Activated T-cell treated with anti-CD3 and anti-CD28 coated beads, Interleukin-2, amount 50 U/mL, for 72 hours (primary cell): ENCODE measurements at regions not wholly inside any gene's neighbourhood (a gene's known extent, or its start where the extent isn't known, plus 50 kb on each side); places are given as distances from the start of the nearest gene placed in this dataset.

Experiments
- ATAC-seq, 2 donors: fragments of 150-1000 bp; cut with Tn5 transposase; replicated peaks in 1 of 2; 2 replicates each; pipeline ENCODE4 v1.10.0; 2021; ENCODE audit warnings: moderate library complexity in 2 of 2, mild to moderate bottlenecking in 1 of 2
- DNase-seq, 2 donors: peaks; one replicate each; pipeline ENCODE4 v3.0.0; 2021 to 2022; ENCODE audit warnings: mixed read lengths in 1 of 2
- H3K27ac Mint-ChIP-seq: one replicate; pipeline ENCODE4 v1.8.0; 2022; ENCODE audit warnings: mild to moderate bottlenecking, moderate library complexity, mixed read lengths
- H3K27me3 Mint-ChIP-seq: one replicate; pipeline ENCODE4 v1.8.0; 2022; ENCODE audit warnings: low read depth, mixed read lengths
- H3K36me3 Mint-ChIP-seq, 2 donors: one replicate each; pipeline ENCODE4 v1.8.0; 2022; ENCODE audit warnings: mixed read lengths in 2 of 2, mild to moderate bottlenecking in 1 of 2; ENCODE audit not compliant: insufficient read depth in 2 of 2
- H3K4me1 Mint-ChIP-seq: one replicate; pipeline ENCODE4 v1.8.0; 2022; ENCODE audit warnings: low read depth, mixed read lengths
- H3K4me3 Mint-ChIP-seq, 2 donors: one replicate each; pipeline ENCODE4 v1.8.0; 2022; ENCODE audit warnings: mild to moderate bottlenecking in 2 of 2, mixed read lengths in 2 of 2, moderate library complexity in 2 of 2
- H3K9me3 Mint-ChIP-seq, 2 donors: one replicate each; pipeline ENCODE4 v1.8.0; 2022; ENCODE audit warnings: mixed read lengths in 2 of 2

DNA sequence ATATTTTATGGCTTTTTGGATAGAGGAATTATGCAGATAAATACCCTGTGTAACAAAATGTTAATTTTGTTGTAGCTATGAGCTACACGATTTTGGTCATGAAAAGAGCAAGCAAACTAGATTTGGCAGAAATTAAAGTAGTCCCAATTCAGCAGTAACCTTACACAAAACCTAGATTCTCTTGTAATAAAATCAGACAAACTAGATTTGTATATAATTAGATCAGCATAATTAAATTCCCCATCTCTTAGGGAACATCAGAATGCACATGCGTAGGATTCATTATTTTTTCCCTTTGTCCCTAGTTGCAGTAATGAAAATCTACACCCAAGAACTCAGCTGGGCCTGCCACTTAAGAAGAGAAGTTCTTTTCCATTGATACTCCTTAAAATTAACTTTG lies 1879.2 kb upstream of the CDH9 start:
- H3K4me1 Mint-ChIP-seq = no peaks in the 10 kb centered on the region
- H3K9me3 Mint-ChIP-seq = peaks cover 8% of the 10 kb centered on the region in 2 donors
- peaks cover 0 to 3% of the 10 kb centered on the region in 2 donors for H3K36me3 Mint-ChIP-seq
- DNase-seq (no peak), ATAC-seq (no peak)
- no peak overlapping the region for H3K4me3 Mint-ChIP-seq
- no peaks in the 10 kb centered on the region for H3K27me3 Mint-ChIP-seq
- H3K27ac Mint-ChIP-seq = no peak overlapping the region

DNA sequence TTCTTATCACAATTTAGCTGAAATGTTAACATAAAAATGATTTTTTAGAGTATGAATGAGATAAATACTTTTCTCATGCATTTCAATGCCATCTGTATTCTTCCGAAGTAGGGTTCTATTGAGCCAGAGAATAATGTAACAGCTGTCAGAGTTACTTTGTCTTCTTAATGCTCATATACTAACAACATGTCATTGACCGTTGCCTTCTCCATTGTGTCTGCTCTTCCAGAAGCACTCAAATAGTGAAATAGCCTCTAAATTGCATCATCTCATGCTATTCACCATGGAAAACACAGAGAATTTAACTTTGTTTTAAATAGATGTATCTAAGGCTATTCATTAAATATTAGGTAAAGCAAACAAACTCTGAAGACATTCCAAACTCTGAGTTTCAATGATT lies 1875.9 kb upstream of the CDH9 start:
- no peaks in the 10 kb centered on the region for H3K4me1 Mint-ChIP-seq

DNA sequence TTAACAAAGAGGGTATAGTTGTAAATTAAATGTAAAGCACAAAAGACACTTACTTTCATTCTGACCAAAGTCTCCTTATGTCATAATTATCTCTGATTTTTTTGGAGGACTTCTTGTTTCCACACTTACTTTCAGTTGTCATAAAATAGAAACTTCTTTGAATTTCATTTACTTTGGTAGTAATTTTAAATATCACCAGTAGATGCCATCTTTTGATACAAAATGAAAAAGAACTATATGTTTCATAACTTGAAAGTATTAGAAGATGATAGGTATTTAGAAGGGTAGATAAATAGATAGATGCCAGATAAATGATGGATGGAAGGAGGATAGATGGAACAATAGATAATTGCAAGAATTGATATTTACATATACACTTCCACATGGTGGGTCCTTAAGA lies 1865.3 kb upstream of the CDH9 start:
- H3K36me3 Mint-ChIP-seq = no peaks in the 10 kb centered on the region
- no peak overlapping the region for H3K4me3 Mint-ChIP-seq
- ATAC-seq (no peak), DNase-seq (no peak)
- no peak overlapping the region for H3K27ac Mint-ChIP-seq
- peaks cover 3 to 4% of the 10 kb centered on the region in 2 donors for H3K9me3 Mint-ChIP-seq
- H3K27me3 Mint-ChIP-seq = no peaks in the 10 kb centered on the region
- no peaks in the 10 kb centered on the region for H3K4me1 Mint-ChIP-seq

More for the DNA sequence above, 1875.9 kb upstream of the CDH9 start:
- ATAC-seq = no peak
- H3K4me3 Mint-ChIP-seq = no peak overlapping the region
- no peak for DNase-seq
- peaks cover 8 to 12% of the 10 kb centered on the region in 2 donors for H3K9me3 Mint-ChIP-seq
- no peaks in the 10 kb centered on the region for H3K27me3 Mint-ChIP-seq
- H3K36me3 Mint-ChIP-seq = peaks cover 1% of the 10 kb centered on the region in 2 donors
- no peak overlapping the region for H3K27ac Mint-ChIP-seq

DNA sequence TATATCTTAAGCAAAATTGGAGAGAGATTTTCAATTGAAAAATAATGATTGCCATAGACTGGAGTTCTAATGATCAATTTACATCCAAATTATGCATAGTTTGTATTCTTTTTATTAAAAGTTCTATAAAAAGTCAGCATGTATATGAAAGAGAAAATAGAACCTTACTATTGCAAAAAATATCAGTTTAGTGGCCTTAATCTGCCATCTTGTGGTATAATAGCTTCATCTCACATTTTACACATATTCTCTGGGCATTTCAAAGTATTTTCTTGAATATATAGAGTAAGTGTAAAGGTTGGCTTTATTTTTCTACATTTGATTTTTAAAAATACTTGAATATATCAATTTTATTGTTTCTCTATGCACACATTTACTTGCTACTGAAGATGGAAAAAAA lies 1858.6 kb upstream of the CDH9 start:
- H3K27me3 Mint-ChIP-seq = no peaks in the 10 kb centered on the region
- H3K27ac Mint-ChIP-seq = no peak overlapping the region
- H3K4me1 Mint-ChIP-seq = no peaks in the 10 kb centered on the region
- no peak for DNase-seq
- no peak overlapping the region for H3K4me3 Mint-ChIP-seq
- no peak for ATAC-seq
- H3K9me3 Mint-ChIP-seq = peaks cover 6 to 7% of the 10 kb centered on the region in 2 donors
- H3K36me3 Mint-ChIP-seq = no peaks in the 10 kb centered on the region

DNA sequence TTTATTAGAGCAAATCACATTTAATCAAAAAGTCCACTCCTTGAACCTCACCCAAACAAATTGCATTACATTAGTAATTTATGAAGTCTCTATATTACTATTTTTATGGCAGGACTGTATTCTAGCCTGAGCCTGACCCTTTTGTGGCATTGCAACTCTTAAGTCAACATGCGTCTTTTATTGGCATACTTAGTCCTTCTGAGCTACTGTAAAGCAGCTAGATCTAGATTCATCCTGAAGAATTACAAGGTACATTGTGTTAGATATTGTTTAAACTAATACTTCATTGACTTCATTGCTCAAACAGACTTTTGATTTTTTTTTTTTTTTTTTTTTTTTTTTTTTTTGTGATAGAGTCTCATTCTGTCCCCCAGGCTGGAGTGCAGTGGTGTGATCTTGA lies 1842.5 kb upstream of the CDH9 start:
- ATAC-seq (no peak), DNase-seq (no peak)
- Mint-ChIP-seq H3K36me3 (peaks cover 2 to 4% of the 10 kb centered on the region in 2 donors), H3K4me3 (no peak overlapping the region), H3K4me1 (no peaks in the 10 kb centered on the region), H3K27me3 (no peaks in the 10 kb centered on the region), H3K9me3 (peaks cover 9 to 12% of the 10 kb centered on the region in 2 donors), H3K27ac (no peak overlapping the region)

DNA sequence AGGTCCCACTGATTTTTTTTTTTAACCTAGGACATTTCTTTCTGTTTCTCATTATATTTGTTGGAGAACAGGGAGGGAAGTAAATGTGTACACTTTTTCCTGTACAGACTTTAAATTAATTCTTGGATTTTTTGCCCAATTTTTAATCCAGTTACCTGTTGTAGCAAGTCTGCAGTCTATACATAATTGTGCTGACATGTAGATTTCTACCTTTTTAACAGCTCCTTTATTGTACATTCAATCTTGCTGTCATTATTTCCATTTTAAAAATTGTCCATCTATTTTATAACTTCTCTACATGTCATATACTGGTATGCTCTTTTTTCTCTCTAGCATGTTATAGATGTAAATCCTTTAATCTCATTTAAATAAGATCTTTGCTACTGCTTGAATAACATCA lies 1838.7 kb upstream of the CDH9 start:
- Mint-ChIP-seq H3K27me3 (no peaks in the 10 kb centered on the region), H3K27ac (no peak overlapping the region), H3K4me3 (no peak overlapping the region), H3K36me3 (peaks cover 2 to 3% of the 10 kb centered on the region in 2 donors), H3K4me1 (no peaks in the 10 kb centered on the region), H3K9me3 (peaks cover 8% of the 10 kb centered on the region in 2 donors)
- ATAC-seq (no peak), DNase-seq (no peak)

DNA sequence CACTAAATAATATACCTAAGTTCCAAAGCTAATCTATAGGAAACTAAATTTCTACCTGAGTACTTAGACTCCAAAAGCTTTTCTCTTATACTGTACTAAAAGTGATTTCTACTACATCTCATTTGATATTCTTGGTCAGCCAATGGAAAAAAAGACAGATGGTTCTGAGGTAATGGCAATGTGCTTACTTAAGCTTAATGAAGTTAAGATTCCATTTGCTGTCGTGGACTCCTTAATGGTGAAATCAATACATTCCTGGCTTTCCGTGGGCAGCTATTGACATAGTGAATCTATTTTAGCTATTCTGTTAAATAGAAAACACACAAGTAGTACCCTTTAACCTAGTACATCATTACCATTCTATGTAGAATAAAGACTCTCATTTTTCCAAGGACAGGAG lies 1825.6 kb upstream of the CDH9 start:
- H3K9me3 Mint-ChIP-seq = peaks cover 6 to 9% of the 10 kb centered on the region in 2 donors
- no peak for ATAC-seq
- no peaks in the 10 kb centered on the region for H3K36me3 Mint-ChIP-seq
- H3K4me3 Mint-ChIP-seq = no peak overlapping the region
- H3K4me1 Mint-ChIP-seq = no peaks in the 10 kb centered on the region
- DNase-seq = no peak
- H3K27me3 Mint-ChIP-seq = no peaks in the 10 kb centered on the region
- no peak overlapping the region for H3K27ac Mint-ChIP-seq

DNA sequence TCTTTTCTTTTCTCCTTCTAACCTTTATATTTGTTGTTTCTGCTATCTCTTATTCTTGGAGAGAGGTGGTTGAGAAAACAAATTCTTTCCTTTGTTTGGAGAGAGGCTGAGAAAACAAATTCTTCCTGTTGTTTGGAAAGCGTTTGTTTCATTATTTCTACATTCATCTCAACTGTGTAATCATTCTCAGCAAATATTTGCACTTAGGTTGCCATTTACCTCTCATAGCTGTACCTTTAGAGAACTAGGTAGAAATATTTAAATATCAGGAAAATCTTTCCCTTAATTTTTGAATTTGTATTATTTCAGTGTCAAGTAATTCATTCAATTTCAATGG lies 1824.4 kb upstream of the CDH9 start:
- H3K4me3 Mint-ChIP-seq = no peak overlapping the region
- no peaks in the 10 kb centered on the region for H3K4me1 Mint-ChIP-seq
- peaks cover 6 to 9% of the 10 kb centered on the region in 2 donors for H3K9me3 Mint-ChIP-seq

DNA sequence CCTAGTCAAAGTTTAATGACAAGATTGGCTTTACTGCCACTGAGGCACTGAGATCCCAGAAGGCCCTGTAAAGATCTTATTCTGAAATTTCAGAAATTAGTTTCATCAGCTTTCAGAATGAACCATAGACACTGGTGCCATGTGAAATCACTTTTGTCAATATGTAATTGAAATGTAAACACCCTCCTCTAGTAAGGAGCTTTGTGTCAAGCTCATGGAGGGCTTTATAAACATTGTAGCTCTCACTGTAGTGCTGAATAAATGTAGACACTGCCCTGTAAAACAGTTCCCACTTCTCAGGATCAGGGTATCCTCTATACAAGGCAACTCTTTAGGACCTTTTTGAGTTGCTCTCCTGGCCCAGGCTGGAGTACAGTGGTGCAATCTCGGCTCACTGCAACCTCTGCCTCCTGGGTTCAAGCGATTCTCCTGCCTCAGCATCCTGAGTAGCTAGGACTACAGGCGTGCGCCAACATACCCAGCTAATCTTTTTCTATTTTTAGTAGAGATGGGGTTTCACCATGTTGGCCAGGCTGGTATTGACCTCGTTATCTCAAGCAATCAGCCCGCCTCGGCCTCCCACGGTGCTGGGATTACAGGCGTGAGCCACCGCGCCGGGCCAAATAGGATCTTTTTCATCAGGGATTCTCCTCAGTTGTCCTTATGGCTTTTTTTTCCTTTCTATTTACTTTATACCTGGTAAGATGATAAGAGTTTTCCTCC lies 1823.9 kb upstream of the CDH9 start:
- no peak overlapping the region for H3K4me3 Mint-ChIP-seq
- DNase-seq (no peak), ATAC-seq (no peak)
- no peaks in the 10 kb centered on the region for H3K4me1 Mint-ChIP-seq
- peaks cover 3 to 5% of the 10 kb centered on the region in 2 donors for H3K9me3 Mint-ChIP-seq
- no peak overlapping the region for H3K27ac Mint-ChIP-seq
- no peaks in the 10 kb centered on the region for H3K36me3 Mint-ChIP-seq
- no peaks in the 10 kb centered on the region for H3K27me3 Mint-ChIP-seq

More for the DNA sequence above, 1824.4 kb upstream of the CDH9 start:
- Mint-ChIP-seq H3K27ac (no peak overlapping the region), H3K27me3 (no peaks in the 10 kb centered on the region), H3K36me3 (no peaks in the 10 kb centered on the region)
- ATAC-seq (no peak), DNase-seq (no peak)

DNA sequence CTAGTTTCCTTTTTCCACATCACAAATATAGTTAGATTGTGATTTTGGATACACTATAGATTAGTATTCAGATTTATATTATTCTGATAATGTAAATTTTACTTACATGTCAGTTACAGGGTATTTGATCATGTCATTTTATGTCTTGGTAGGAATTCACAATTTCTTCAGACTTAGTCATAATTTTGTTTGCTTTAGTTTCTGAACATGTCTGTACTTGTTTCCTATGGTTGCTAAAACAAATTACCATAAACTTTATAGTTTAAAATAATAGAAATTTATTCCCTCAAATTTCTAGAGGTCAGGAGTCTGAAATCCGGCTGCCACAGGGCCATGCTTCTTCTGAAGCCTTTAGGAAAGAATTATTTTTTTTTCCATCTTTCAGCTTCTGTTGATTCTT lies 1817.2 kb upstream of the CDH9 start:
- Mint-ChIP-seq H3K9me3 (peaks cover 4 to 17% of the 10 kb centered on the region in 2 donors), H3K27me3 (no peaks in the 10 kb centered on the region), H3K4me1 (no peaks in the 10 kb centered on the region), H3K36me3 (no peaks in the 10 kb centered on the region), H3K4me3 (no peak overlapping the region), H3K27ac (no peak overlapping the region)
- ATAC-seq (no peak), DNase-seq (no peak)

DNA sequence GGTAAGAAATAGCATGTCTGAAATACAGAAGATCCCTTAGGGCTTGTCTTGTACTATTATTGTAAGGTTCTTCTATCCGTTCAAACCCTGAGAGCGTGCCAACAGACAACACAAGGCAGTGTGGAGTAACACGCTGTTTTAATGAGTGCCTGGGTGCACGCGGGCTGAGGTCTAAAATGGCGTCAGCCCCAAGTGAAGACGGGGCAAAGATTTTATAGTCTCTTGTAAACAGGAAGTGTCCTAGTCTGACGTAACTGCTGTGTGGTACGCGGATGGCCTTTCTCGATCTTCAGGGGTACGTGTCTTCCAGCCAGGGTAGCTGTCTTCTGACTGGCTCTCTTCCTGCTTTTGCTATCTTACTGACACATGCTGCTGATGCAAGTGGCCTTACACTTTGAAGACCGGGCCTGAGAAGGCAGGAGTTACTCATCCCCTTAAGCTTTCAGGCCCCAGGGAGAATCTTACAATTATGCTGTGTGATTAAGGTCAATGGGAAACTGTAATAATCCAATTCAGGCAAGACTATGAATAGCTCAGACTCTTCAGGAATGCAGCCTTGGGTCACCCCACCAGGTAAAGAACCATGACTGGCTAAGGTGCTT lies 1812.0 kb upstream of the CDH9 start:
- Mint-ChIP-seq H3K4me3 (no peak overlapping the region), H3K4me1 (no peaks in the 10 kb centered on the region), H3K27me3 (no peaks in the 10 kb centered on the region), H3K9me3 (peaks cover 5 to 15% of the 10 kb centered on the region in 2 donors), H3K27ac (no peak overlapping the region), H3K36me3 (no peaks in the 10 kb centered on the region)
- DNase-seq (no peak), ATAC-seq (no peak)

DNA sequence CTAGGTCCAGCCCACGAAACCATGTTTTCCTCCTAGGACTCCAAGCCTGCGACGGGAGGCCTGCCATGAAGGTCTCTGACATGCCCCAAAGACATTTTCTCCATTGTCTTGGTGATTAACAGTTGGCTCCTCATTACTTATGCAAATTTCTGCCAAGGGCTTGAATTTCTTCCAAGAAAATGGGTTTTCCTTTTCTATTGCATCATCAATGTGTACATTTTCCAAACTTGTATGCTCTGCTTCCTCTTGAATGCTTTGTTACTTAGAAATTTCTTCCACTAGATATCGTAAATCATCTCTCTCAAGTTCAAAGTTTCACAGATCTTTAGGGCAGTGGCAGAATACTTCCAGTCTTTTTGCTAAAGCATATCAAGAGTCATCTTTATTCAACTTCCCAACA lies 1792.7 kb upstream of the CDH9 start:
- no peaks in the 10 kb centered on the region for H3K36me3 Mint-ChIP-seq
- no peak overlapping the region for H3K27ac Mint-ChIP-seq
- H3K27me3 Mint-ChIP-seq = no peaks in the 10 kb centered on the region
- H3K9me3 Mint-ChIP-seq = peaks cover 4 to 9% of the 10 kb centered on the region in 2 donors
- H3K4me3 Mint-ChIP-seq = no peak overlapping the region
- H3K4me1 Mint-ChIP-seq = no peaks in the 10 kb centered on the region
- ATAC-seq (no peak), DNase-seq (no peak)

DNA sequence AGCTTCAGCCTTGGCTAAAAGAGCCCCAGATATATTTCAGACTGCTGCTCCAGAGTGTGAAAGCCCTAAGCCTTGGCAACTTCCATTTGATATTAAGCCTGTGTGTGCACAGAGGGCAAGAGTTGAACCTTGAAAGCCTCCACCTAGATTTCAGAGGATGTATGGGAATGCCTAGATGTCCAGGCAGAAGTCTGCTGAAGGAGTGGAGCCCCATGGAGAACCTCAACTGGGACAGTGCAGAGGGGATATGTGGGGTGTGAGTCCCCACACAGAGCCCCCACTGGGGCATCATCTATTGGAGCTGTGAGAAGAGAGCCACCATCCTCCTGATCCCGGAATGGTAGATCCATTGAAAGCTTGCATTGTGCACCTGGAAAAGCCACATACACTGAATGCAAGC lies 1784.8 kb upstream of the CDH9 start:
- DNase-seq (no peak), ATAC-seq (no peak)
- Mint-ChIP-seq H3K4me1 (no peaks in the 10 kb centered on the region), H3K9me3 (peaks cover 9 to 11% of the 10 kb centered on the region in 2 donors), H3K27ac (no peak overlapping the region), H3K27me3 (no peaks in the 10 kb centered on the region), H3K4me3 (no peak overlapping the region), H3K36me3 (no peaks in the 10 kb centered on the region)

DNA sequence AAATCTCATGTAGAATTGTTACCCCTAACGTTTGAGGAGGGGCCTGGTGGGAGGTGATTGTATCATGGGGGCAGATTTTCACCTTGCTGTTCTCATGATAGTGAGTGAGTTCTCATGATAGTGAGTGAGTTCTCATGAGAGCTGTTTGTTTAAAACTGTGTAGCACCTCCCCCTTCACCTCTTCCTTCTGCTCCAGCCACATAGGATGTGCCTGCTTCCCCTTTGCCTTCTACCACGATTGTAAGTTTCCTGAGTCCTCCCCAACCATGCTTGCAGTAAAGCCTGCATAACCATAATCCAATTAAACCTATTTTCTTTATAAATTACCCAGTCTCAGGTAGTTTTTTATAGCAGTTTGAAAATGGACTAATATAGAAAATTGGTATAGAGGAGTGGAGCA lies 1783.7 kb upstream of the CDH9 start:
- H3K27me3 Mint-ChIP-seq = no peaks in the 10 kb centered on the region

More for the DNA sequence above, 1783.7 kb upstream of the CDH9 start:
- DNase-seq (no peak), ATAC-seq (no peak)
- Mint-ChIP-seq H3K9me3 (peaks cover 10 to 11% of the 10 kb centered on the region in 2 donors), H3K36me3 (no peaks in the 10 kb centered on the region), H3K4me3 (no peak overlapping the region), H3K4me1 (no peaks in the 10 kb centered on the region), H3K27ac (no peak overlapping the region)
